ENCODE measurements at regions not wholly inside any gene's neighbourhood (a gene's known extent, or its start where the extent isn't known, plus 50 kb on each side); places are given as distances from the start of the nearest gene placed in this dataset.
"Not testable (repeated sequence)": the region's sequence is repeated elsewhere in the genome, so short reads cannot be mapped to it uniquely, and the experiment has no call there.

DNA sequence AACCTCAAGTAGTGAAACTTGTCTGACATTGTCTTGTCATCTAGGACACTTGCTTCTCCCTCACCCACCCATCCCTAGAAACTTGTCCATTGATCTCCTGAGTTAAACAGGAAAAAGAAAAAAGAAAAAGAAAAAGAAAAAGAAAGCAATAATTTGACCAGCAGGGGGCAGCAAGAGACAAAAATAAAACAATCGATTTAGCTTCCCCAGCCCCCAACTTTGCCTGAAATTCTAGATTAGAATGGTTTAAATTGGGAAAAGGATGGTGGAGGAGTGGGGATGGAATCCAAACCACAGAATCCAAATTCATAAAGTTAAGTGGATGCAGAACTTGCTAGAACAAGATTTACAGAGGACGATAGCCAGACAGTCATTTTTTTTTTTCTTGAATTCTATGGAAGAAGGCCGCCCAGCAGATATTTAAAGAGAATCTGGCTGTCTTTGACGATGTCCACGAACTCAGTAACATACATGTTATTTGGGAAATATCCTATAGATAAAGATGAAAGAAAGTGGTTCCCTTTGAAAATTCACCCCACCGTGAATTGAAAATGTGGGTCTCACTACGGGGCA, 282.9 kb downstream of the USP46 start:
- DNase-seq = peak; percentile 45

DNA sequence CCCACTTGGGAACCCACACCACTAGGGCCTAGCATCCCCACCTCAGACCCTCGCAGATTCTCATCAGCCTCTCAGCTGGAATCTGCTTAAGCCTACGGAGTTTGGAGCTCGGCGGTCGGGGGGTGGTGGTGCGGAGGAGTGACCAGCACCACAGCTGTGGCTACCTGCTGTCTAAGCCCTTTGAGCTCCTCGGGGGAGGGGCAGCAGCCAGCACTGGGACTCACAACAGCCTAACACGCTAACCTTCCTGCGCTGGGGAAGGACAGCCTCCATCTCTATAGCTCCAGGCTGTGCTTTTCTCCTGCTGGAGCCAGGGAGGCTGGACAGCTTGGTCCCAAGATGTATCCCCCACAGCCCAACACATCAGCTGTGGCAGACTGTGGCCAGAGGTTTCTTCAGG, 281.5 kb downstream of the USP46 start:
- no peak for DNase-seq

DNA sequence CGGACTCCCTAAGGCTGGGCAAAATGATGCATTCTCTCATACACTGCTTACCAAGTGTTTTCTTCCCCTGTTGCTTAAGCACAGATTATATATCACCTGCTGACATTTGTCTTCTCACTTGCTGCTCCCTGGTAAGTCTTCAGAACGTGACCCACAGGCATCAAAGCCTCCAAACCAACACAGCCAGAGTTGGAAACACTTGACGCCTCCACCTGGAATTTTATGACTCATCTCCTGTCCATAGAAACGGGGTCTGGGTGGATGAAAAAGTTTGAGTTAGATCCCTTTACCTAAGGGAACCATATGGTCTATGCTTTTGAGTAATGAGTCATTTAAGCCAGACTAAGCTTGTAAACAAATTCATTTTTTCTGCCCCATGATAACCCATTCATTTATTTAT, 251.6 kb downstream of the USP46 start:
- DNase-seq = no peak

DNA sequence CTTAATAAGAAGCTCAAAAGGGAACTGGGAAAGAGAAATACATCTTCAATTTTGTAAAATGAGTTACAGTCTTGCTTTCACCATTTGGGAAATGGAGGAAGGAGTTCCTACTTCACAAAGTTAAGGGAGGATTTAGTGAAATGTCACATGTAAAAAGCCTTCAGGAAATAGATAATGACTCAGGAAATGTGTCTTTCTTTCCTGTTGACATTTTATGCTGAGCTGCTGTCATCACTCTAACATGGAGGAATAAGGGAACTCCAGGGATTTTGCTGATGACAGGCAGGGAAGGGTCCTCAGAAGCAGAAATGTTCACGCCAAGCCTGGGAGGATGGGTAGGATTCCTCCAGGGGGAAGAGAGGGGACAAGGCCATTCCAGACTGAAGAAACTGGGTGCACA, 251.1 kb downstream of the USP46 start:
- no peak for DNase-seq

DNA sequence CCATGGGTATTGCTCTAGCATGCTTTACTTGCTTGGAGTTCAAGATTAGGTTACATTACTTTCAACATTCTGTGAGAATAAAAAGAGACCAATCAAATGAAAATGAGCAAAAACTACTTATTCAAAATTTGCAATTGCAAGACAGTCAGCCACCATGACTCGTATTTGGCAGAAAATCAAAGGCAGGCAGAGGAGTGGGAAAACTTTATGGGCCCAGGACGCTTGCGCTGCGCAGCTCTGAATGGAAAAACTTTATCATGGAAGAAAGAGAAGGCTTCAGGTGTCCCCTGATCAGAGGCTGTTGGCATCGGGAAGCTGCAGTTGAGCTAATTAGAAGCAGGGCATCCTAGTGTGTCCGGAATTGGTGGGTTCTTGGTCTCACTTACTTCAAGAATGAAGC, 250.6 kb downstream of the USP46 start:
- DNase-seq = no peak

GRCh38 chr4:52409766-52410165, 249.3 kb downstream of the USP46 start:
- not testable (repeated sequence) for DNase-seq

GRCh38 chr4:52410971-52411370, 248.1 kb downstream of the USP46 start:
- DNase-seq = no peak

GRCh38 chr4:52420330-52420729, 238.8 kb downstream of the USP46 start:
- DNase-seq = no peak

DNA sequence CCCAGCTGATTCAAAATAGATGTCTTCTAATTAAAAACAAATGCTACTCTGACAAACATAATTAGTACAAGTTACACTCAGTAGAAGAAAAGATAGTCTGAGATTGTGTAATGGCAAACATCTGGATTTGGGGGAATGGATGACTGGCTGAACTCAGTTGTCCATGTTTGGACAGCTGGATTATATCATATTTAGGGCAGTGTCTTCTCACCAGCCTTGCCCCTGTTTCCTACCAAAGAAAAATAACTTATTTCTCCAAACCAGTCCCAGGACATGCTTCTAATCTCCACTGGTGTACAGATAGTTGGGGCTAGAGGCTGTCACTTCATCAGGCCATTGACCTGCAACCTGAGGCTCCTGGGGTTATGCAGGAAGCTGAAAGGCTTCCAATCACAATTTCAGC, 237.3 kb downstream of the USP46 start:
- DNase-seq = no peak

GRCh38 chr4:52423967-52424366, 235.1 kb downstream of the USP46 start:
- DNase-seq = no peak

- no peak for DNase-seq
These were observed 233.3 kb downstream of the USP46 start for GRCh38 chr4:52425751-52426326.

GRCh38 chr4:52431410-52431809, 227.7 kb downstream of the USP46 start:
- DNase-seq = no peak

DNA sequence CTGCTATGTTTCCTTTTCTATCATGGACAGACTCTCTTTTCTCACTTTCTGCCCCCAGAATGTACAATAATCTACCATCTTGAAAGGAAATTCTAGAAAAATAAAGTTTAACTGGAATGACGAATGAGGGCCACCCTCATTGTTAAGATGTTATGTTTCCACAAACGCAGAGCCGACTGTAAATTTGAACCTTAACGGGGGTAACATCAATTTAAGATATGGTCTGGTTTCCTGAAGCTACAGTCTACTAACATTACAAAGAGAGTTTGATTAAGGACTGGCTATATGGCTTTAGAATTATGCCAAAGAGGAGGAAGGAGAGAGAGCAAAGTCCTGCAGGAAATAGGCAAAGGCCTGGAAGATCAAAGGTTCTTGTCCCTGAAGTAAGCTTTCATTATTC, 227.2 kb downstream of the USP46 start:
- no peak for DNase-seq

GRCh38 chr4:52442524-52442923, 216.6 kb downstream of the USP46 start:
- DNase-seq = not testable (repeated sequence)

- no peak for DNase-seq
These were observed 186.7 kb downstream of the USP46 start for GRCh38 chr4:52472444-52472843.

DNA sequence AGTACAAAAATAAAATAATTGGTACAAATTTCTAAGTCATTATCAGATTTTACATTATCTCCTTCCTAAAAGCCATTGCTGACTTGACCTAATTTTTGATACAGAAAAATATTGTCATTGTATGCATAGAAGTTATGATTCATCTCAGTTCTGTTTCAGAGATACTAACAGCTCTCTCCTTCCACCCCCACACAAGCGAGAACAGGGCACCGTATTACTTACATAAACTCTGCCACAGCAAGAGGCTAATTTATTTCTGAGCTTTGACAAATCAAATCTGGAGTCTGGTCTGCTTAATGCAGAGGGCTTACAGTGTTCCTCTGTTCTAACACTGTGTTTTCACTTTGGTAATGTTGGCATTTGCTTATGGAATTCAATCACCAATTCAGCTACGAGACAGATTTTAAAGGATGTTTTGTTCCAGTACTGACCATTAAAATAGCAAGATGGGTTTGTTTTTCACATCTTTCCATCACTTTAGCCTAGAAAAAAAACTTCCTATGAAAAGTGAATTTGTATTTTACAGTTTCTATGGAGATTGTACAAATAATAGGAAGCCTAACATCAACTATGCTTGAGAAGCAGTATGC, 181.8 kb downstream of the USP46 start:
- DNase-seq = no peak

DNA sequence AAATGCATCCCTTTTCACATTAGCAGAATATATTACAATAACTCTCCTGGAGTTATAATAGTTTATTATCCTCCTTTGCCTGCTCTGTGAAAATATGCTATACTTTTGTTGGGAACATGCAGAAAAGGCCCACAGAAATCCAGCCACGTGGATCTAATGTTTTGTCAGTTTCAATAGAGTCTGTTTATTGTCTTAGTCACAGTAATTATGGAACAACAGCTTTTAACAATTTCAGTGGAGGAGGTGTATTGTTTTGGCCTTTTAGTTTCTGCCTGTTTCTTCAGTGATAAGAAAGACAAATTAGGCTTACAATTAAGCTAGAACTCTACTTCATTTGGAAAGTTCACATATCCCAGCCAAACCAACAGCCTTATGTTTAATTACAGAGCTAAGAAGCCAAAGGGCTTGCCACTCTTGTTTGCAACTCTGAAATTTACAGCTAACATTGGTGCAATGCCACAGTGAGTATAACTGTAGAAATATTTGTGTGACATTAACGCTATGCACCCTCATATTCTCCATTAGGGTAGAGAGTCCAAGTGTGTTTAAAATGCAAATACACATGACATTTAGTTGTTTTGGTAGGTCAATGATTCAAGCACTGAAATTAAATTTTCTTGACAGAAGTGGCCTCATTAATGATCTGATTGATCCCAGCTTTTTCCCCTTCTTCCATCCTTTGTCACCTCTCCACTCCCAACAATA, 175.8 kb downstream of the USP46 start:
- no peak for DNase-seq

GRCh38 chr4:52507774-52508173, 151.3 kb downstream of the USP46 start:
- no peak for DNase-seq

DNA sequence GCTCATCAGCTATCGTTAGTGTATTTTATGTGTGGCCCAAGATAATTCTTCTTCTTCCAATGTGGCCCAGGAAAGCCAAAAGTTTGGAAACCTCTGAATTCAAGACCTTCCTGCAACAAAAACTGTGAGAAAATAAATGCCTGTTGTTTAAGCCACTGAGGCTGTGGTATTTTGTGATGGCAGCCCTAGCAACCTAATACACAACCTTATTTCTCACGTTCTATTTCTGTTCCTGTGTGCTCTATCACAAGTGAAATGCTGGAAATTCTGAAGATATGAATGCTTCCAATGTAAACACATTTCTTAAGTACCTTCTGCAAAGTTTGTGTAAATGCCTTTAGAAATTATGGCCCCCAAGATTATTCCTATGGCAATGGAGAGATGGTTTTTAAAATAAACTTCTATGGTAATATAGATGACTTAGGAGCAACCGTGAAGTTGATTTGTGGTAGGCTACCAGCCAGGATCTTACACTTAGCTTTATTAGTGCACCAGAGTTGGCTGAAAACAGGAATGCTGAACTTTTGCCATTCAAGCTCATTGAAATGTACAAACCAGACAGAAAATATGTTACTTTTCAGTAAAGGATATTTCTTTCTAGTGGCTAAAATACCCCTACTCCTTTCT, 148.0 kb downstream of the USP46 start:
- no peak for DNase-seq

GRCh38 chr4:52511825-52512224, 147.3 kb downstream of the USP46 start:
- DNase-seq = no peak

DNA sequence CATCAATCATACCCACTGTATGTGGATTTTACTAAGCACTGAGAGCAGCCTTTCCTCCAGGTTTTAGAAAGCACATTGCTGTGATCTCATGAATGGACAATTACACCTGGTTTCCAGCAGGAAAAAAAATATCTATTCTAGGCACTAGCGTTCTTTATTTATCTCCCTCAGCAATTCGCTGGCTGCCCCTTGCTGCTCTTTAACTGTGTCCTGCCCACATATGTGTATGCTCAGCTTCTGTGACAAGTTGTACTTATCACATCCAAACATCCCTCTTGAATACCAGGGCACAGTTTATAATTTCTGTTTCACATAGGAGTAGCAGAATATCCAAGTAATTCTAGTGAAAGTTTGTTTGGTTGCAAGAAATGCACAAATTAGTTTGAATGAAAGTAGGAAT, 146.8 kb downstream of the USP46 start:
- no peak for DNase-seq

DNA sequence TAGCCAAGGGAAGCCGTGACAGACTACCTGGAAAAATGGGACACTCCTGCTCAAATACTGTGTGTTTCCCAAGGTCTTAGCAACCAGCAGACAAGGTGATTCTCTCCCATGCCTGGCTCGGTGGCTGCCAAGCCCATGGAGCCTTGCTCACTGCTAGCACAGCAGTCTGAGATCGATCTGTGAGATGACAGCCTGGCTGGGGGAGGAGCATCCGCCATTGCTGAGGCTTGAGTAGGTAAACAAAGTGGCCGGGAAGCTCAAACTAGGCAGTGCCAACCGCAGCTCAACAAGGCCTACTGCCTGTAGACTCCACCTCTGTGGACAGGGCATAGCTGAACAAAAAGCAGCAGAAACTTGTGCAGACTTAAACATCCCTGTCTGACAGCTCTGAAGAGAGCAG, 137.0 kb downstream of the USP46 start:
- not testable (repeated sequence) for DNase-seq

DNA sequence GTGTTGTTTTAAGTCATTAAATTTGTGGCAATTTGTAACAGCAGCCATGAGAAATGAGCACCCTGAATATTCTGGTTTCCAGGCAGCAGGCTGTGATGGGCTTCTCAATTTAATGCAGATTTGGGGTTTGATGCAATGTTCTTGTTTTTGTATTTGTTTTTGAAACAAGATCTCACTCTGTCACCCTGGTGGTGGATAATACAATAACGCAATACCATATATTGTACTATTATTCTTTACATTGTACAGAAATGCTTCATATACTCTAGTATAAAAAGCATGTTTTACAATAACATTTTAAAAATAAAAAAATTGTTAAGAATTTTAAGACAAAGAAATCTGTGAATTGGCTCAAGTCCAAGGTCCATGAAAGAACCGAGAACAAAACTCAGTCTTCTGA, 129.1 kb downstream of the USP46 start:
- DNase-seq = no peak

- no peak for DNase-seq
These were observed 123.3 kb downstream of the USP46 start for GRCh38 chr4:52535793-52536192.

All from EL (cell line).